Body of pancreas (tissue), 4 donors: ENCODE measurements at regions not wholly inside any gene's neighbourhood (a gene's known extent, or its start where the extent isn't known, plus 50 kb on each side); places are given as distances from the start of the nearest gene placed in this dataset.

ENCODE experiments used
- ATAC-seq: fragments of 150-250 bp; one replicate; pipeline ENCODE4 v1.9.1; 2016
- DNase-seq, 4 donors: peaks; one replicate each; pipeline ENCODE4 v3.0.0-alpha.2; 2019
- H3K27ac ChIP-seq, 4 donors: fragments of 200-600 bp; sonication (generic); 1 replicate in 3 of 4; 2 replicates in 1 of 4; pipeline versions ENCODE4 v1.5.1 to v1.6.1; 2016 to 2019; ENCODE audit warnings: mild to moderate bottlenecking in 1 of 4, mixed read lengths in 1 of 4, moderate library complexity in 1 of 4
- H3K27me3 ChIP-seq, 2 donors: fragments of 200-600 bp; sonication (generic); one replicate each; pipeline ENCODE4 v1.6.0; 2016; ENCODE audit warnings: mild to moderate bottlenecking in 1 of 2
- H3K36me3 ChIP-seq, 2 donors: fragments of 200-600 bp; sonication (generic); replicated peaks in 1 of 2; 2 replicates each; pipeline ENCODE4 v1.5.1; 2016; ENCODE audit warnings: low read depth in 2 of 2; ENCODE audit not compliant: insufficient read depth in 1 of 2
- H3K4me1 ChIP-seq: fragments of 200-600 bp; sonication (generic); one replicate; pipeline ENCODE4 v1.6.0; 2016
- H3K4me3 ChIP-seq, 2 donors: fragments of 200-600 bp; sonication (generic); 1 replicate in 1 of 2; 2 replicates in 1 of 2; pipeline ENCODE4 v1.5.1; 2016 to 2019
- H3K9me3 ChIP-seq, 3 donors: fragments of 200-600 bp; sonication (generic); 1 replicate in 2 of 3; 2 replicates in 1 of 3; pipeline ENCODE4 v1.5.1; 2016
- CTCF ChIP-seq, 7 experiments: fragments of 450-650 bp in 4 of 7; fragments of 200-600 bp in 3 of 7; sonication (generic) in 3 of 7; IDR thresholded peaks; one replicate each; pipeline ENCODE4 v1.5.1; 2016 to 2019; ENCODE audit warnings: antibody characterized with exemption in 7 of 7
- POLR2A ChIP-seq, 3 donors: fragments of 450-650 bp; IDR thresholded peaks; one replicate each; pipeline ENCODE4 v1.6.1; 2016; ENCODE audit warnings: antibody characterized with exemption in 3 of 3, mild to moderate bottlenecking in 2 of 3
- WGBS, 2 donors: methylation state at CpG; one replicate each; pipeline ENCODE4 v1.1.5; 2017; 5-methylcytosine and 5-hydroxymethylcytosine counted together
- intact Hi-C: fragments of 100-400 bp; cut with DNase I; formaldehyde crosslinking; loops from one replicate; pipeline ENCODE4 v1.15.1; 2023

- 68 to 69% methylated on average over 1 of the region's 1 CpG for WGBS, 2 donors
- ATAC-seq (no peak), DNase-seq (no peak)
- no peak overlapping the region for H3K4me3 ChIP-seq
- no peaks in the 10 kb centered on the region for H3K27me3 ChIP-seq
- TF ChIP-seq POLR2A (IDR thresholded peaks at IDR 0.05) (no peak), CTCF (IDR thresholded peaks at IDR 0.05) (no peak)
- no peaks in the 10 kb centered on the region for H3K9me3 ChIP-seq
- no peaks in the 10 kb centered on the region for H3K4me1 ChIP-seq
- no peaks in the 10 kb centered on the region for H3K36me3 ChIP-seq
- H3K27ac ChIP-seq: no peak overlapping the region
- intact Hi-C loops: no loop called here
Observed at GRCh38 chr9:118482306-118482705, 778.1 kb downstream of the TLR4 start.

GRCh38 chr9:118483677-118484076, 779.5 kb downstream of the TLR4 start:
- no peaks in the 10 kb centered on the region for H3K4me1 ChIP-seq
- whole genome bisulfite sequencing, 2 donors: 22 to 35% methylated on average over 2 of the region's 2 CpGs
- TF ChIP-seq CTCF (IDR thresholded peaks at IDR 0.05): no peak
- TF ChIP-seq POLR2A (IDR thresholded peaks at IDR 0.05): no peak
- intact Hi-C loops: no loop called here
- no peak overlapping the region for H3K27ac ChIP-seq
- no peaks in the 10 kb centered on the region for H3K9me3 ChIP-seq
- H3K27me3 ChIP-seq: no peaks in the 10 kb centered on the region
- DNase-seq: no peak
- H3K36me3 ChIP-seq: no peaks in the 10 kb centered on the region
- no peak for ATAC-seq
- no peak overlapping the region for H3K4me3 ChIP-seq

GRCh38 chr9:118503236-118503635, 799.0 kb downstream of the TLR4 start:
- Histone ChIP-seq H3K36me3 (no peaks in the 10 kb centered on the region), H3K27me3 (no peaks in the 10 kb centered on the region), H3K4me1 (no peaks in the 10 kb centered on the region), H3K27ac (no peak overlapping the region), H3K4me3 (no peak overlapping the region), H3K9me3 (no peaks in the 10 kb centered on the region)
- WGBS, 2 donors: 33 to 43% methylated on average over 1 of the region's 1 CpG
- no peak for TF ChIP-seq CTCF (IDR thresholded peaks at IDR 0.05)
- TF ChIP-seq POLR2A (IDR thresholded peaks at IDR 0.05): no peak
- intact Hi-C loops: no loop called here
- no peak for ATAC-seq
- no peak for DNase-seq

GRCh38 chr9:118510711-118511110, 806.5 kb downstream of the TLR4 start:
- Histone ChIP-seq H3K27me3 (no peaks in the 10 kb centered on the region), H3K4me3 (no peak overlapping the region), H3K27ac (no peak overlapping the region), H3K4me1 (no peaks in the 10 kb centered on the region), H3K9me3 (no peaks in the 10 kb centered on the region), H3K36me3 (no peaks in the 10 kb centered on the region)
- WGBS, 2 donors: 70 to 76% methylated on average over 4 of the region's 4 CpGs
- TF ChIP-seq CTCF (IDR thresholded peaks at IDR 0.05) (no peak), POLR2A (IDR thresholded peaks at IDR 0.05) (no peak)
- no peak for DNase-seq
- intact Hi-C loops: no loop called here
- no peak for ATAC-seq

GRCh38 chr9:118515947-118516346, 811.7 kb downstream of the TLR4 start:
- 43 to 53% methylated on average over 5 of the region's 5 CpGs for WGBS, 2 donors
- H3K36me3 ChIP-seq: no peaks in the 10 kb centered on the region
- H3K27ac ChIP-seq: no peak overlapping the region
- intact Hi-C loops: no loop called here
- no peaks in the 10 kb centered on the region for H3K4me1 ChIP-seq
- TF ChIP-seq POLR2A (IDR thresholded peaks at IDR 0.05) (no peak), CTCF (IDR thresholded peaks at IDR 0.05) (no peak)
- H3K27me3 ChIP-seq: no peaks in the 10 kb centered on the region
- H3K4me3 ChIP-seq: no peak overlapping the region
- DNase-seq: no peak
- no peak for ATAC-seq
- H3K9me3 ChIP-seq: no peaks in the 10 kb centered on the region
